ENCODE measurements at regions not wholly inside any gene's neighbourhood (a gene's known extent, or its start where the extent isn't known, plus 50 kb on each side); places are given as distances from the start of the nearest gene placed in this dataset.
"Not testable (repeated sequence)": the region's sequence is repeated elsewhere in the genome, so short reads cannot be mapped to it uniquely, and the experiment has no call there.

DNA sequence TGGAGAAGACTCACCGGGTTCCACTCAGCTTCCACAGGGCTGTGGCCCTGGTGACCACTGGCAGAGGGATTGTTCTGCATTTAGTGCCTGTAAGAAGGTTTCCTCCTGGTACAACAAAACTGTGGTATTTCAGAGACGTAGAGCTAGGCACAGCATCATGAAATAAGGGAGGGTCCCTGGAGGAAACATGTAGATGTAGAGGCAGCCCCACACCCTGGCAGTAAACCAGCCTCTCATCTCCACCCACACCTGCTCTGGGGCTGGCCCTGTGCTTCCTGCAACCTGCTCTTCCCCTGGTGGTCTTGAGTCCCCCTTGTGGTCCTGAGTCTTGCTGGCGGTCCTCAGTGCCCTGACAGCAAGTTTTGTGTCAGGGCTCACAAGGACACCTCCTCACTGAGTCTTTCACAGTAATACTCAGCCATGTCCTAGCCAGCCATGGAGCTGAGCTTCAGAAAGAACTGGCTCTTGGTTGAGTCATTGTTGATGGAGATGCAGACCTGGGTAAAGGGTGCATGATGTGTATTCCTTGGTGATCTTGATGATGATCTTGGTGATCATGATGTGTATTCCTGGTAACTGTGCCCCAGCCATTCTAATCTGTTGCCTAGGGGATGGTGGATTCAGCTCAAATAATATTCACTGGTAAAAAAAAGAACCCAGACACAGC is 121.8 kb downstream of the OR4M2 start:
- POLR2A ChIA-PET; H3K4me1 ChIP-seq (ENCODE audit: control insufficient read depth, insufficient read depth, low read length); H3K27ac ChIP-seq (ENCODE audit: extremely low read depth, low read depth, low read length): not testable (repeated sequence)

DNA sequence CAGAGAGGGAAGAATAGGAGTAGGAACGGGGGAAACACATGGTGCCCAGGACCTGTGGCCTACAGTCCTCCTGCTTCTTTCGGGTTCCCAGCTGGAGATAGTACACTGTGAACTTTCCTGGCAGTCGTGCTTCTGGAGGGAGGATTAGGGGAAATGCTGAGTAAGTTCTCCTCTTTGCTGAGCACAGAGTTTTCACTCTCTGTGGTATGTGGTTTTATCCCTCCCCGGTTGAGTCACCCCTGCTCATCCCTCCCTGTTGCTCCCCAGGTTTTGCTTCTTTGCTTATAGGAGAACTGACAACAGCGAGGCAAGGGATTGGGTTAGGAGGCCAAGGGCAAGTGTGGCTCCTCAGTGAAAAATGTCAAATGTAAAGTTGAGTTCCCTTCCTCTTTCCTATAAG is 122.9 kb downstream of the OR4M2 start:
- CTCF ChIA-PET; H3K36me3 ChIP-seq (ENCODE audit: control insufficient read depth in 2 of 2, insufficient read depth in 1 of 2, low read length in 2 of 2); H3K4me1 ChIP-seq (ENCODE audit: control insufficient read depth, insufficient read depth, low read length); H3K9me3 ChIP-seq (ENCODE audit: control insufficient read depth, insufficient read depth, low read depth, low read length); POLR2A ChIA-PET; H3K4me3 ChIP-seq (ENCODE audit: low read depth, low read length); H3K27ac ChIP-seq (ENCODE audit: extremely low read depth, low read depth, low read length): not testable (repeated sequence)

More for the DNA sequence above, 121.8 kb downstream of the OR4M2 start:
- H3K9me3 ChIP-seq (ENCODE audit: control insufficient read depth, insufficient read depth, low read depth, low read length); H3K36me3 ChIP-seq (ENCODE audit: control insufficient read depth in 2 of 2, insufficient read depth in 1 of 2, low read length in 2 of 2); H3K4me3 ChIP-seq (ENCODE audit: low read depth, low read length); CTCF ChIA-PET: not testable (repeated sequence)

- POLR2A ChIA-PET; CTCF ChIA-PET; H3K4me3 ChIP-seq (ENCODE audit: low read depth, low read length); H3K36me3 ChIP-seq (ENCODE audit: control insufficient read depth in 2 of 2, insufficient read depth in 1 of 2, low read length in 2 of 2); H3K27ac ChIP-seq (ENCODE audit: extremely low read depth, low read depth, low read length); H3K4me1 ChIP-seq (ENCODE audit: control insufficient read depth, insufficient read depth, low read length); H3K9me3 ChIP-seq (ENCODE audit: control insufficient read depth, insufficient read depth, low read depth, low read length): not testable (repeated sequence)
These were observed 128.8 kb downstream of the OR4M2 start for GRCh38 chr15:22209086-22209485.

- H3K9me3 ChIP-seq (ENCODE audit: control insufficient read depth, insufficient read depth, low read depth, low read length); H3K4me3 ChIP-seq (ENCODE audit: low read depth, low read length); H3K36me3 ChIP-seq (ENCODE audit: control insufficient read depth in 2 of 2, insufficient read depth in 1 of 2, low read length in 2 of 2); H3K27ac ChIP-seq (ENCODE audit: extremely low read depth, low read depth, low read length); H3K4me1 ChIP-seq (ENCODE audit: control insufficient read depth, insufficient read depth, low read length): not testable (repeated sequence)
- ChIA-PET POLR2A (interaction anchor here (0.6 kb wide), 1 partner anchor 1866 kb away, joined by 3 read pairs; no protein-coding TSS in a partner anchor), CTCF (interaction anchor here (0.6 to 6.8 kb wide), 11 partner anchors 10 to 1870 kb away, joined by 3 to 75 read pairs (median 4); no protein-coding TSS in a partner anchor)
These were observed 142.3 kb downstream of the OR4M2 start for GRCh38 chr15:22222596-22222995.

DNA sequence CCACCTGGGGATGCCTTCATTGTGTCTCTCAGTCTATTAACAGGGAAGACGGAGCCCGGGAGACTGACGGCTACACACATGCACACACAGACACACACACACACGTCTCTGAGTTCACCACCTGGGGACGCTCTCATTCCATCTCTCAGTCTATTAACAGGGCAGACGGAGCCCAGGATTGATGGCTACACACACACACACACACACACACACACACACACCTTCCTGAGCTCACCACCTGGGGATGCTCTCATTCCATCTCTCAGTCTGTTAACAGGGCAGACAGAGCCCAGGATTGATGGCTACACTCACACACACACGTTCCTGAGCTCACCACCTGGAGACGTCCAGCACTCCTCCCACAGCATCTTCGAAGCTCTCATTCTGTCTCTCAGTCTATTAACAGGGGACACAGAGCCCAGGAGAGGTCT is 143.9 kb downstream of the OR4M2 start:
- POLR2A ChIA-PET: no interaction called here
- no peak overlapping the region for H3K4me3 ChIP-seq (ENCODE audit: low read depth, low read length)
- H3K4me1 ChIP-seq (ENCODE audit: control insufficient read depth, insufficient read depth, low read length): no peaks in the 10 kb centered on the region
- no peaks in the 10 kb centered on the region for H3K36me3 ChIP-seq (ENCODE audit: control insufficient read depth in 2 of 2, insufficient read depth in 1 of 2, low read length in 2 of 2)
- TF ChIP-seq KLF9 (tag by site-specific recombination; IDR thresholded peaks at IDR 0.05; ENCODE audit: low read depth): no peak
- peak; percentile 49 for TF ChIP-seq ZNF654 (tag by site-specific recombination; IDR thresholded peaks at IDR 0.05; ENCODE audit: low read depth)
- no peak for TF ChIP-seq ZBTB48 (tag by site-specific recombination; IDR thresholded peaks at IDR 0.05)
- peak; percentile 52; the same call in 1 of the 2 replicates for TF ChIP-seq ZBTB17 (tag by site-specific recombination; IDR thresholded peaks at IDR 0.05)
- TF ChIP-seq ZNF302 (tag by site-specific recombination; IDR thresholded peaks at IDR 0.05; ENCODE audit: low read depth): no peak
- no peak for TF ChIP-seq ZFP41 (tag by site-specific recombination; IDR thresholded peaks at IDR 0.05; ENCODE audit: borderline replicate concordance)
- TF ChIP-seq ZNF221 (tag by site-specific recombination; IDR thresholded peaks at IDR 0.05; ENCODE audit: borderline replicate concordance): no peak
- TF ChIP-seq ZNF274 (IDR thresholded peaks at IDR 0.05; ENCODE audit: low read length): no peak
- no peak for TF ChIP-seq ZNF274 (tag by site-specific recombination; IDR thresholded peaks at IDR 0.05; ENCODE audit: borderline replicate concordance)
- TF ChIP-seq ZSCAN4 (tag by site-specific recombination; IDR thresholded peaks at IDR 0.05): peak; percentile 69
- H3K27ac ChIP-seq (ENCODE audit: extremely low read depth, low read depth, low read length): no peak overlapping the region
- no peaks in the 10 kb centered on the region for H3K9me3 ChIP-seq (ENCODE audit: control insufficient read depth, insufficient read depth, low read depth, low read length)
- CTCF ChIA-PET: interaction anchor here (0.6 to 6.8 kb wide), 15 partner anchors 8 to 1940 kb away, joined by 3 to 75 read pairs (median 3); no protein-coding TSS in a partner anchor

- H3K9me3 ChIP-seq (ENCODE audit: control insufficient read depth, insufficient read depth, low read depth, low read length); H3K36me3 ChIP-seq (ENCODE audit: control insufficient read depth in 2 of 2, insufficient read depth in 1 of 2, low read length in 2 of 2); POLR2A ChIA-PET; H3K4me1 ChIP-seq (ENCODE audit: control insufficient read depth, insufficient read depth, low read length); H3K4me3 ChIP-seq (ENCODE audit: low read depth, low read length); H3K27ac ChIP-seq (ENCODE audit: extremely low read depth, low read depth, low read length): not testable (repeated sequence)
- CTCF ChIA-PET: interaction anchor here (0.6 to 6.8 kb wide), 9 partner anchors 12 to 1874 kb away, joined by 3 to 75 read pairs (median 4); no protein-coding TSS in a partner anchor
These were observed 144.6 kb downstream of the OR4M2 start for GRCh38 chr15:22224961-22225360.
